AG09319 (cell line): ENCODE measurements at regions not wholly inside any gene's neighbourhood (a gene's known extent, or its start where the extent isn't known, plus 50 kb on each side); places are given as distances from the start of the nearest gene placed in this dataset.
"Not testable (repeated sequence)": the region's sequence is repeated elsewhere in the genome, so short reads cannot be mapped to it uniquely, and the experiment has no call there.

Experiments
- DNase-seq: peaks from one replicate; pipeline ENCODE4 v3.0.0-alpha.2; 2010; ENCODE audit warnings: low read depth; ENCODE audit errors: extremely low read depth
- TF ChIP-seq, protein P1 (sequence below): IDR thresholded peaks from 2 replicates; pipeline ENCODE4 v1.5.1; 2011; ENCODE audit warnings: low read depth, mild to moderate bottlenecking, inconsistent platforms, low read length, moderate library complexity

DNA sequence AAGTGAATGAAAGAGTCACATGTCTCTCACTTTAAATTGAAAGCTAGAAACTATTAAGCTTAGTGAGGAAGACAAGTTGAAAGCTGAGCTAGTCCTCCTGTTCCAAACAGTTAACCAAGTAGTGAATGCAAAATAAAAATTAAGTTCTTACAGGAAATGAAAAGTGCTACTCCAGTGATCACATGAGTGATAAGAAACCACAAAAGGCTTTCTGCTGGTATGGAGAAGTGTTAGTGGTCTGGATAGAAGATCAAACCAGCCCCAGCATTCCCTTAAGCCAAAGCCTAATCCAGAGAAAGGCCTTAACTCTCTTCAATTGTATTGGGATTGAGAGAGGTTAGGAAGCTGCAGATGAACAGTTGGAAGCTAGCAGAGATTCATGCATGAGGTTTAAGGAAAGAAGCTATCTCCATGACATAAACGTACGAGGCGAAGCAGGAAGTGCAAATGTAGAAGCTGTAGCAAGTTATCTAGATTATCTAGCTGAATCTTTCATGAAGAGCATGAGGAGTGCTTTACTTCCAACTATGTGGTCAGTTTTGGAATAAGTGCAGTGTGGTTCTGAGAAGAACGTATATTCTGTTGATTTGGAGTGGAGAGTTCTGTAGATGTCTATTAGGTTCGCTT lies 261.6 kb downstream of the MDFIC start:
- TF ChIP-seq, protein P1, sequence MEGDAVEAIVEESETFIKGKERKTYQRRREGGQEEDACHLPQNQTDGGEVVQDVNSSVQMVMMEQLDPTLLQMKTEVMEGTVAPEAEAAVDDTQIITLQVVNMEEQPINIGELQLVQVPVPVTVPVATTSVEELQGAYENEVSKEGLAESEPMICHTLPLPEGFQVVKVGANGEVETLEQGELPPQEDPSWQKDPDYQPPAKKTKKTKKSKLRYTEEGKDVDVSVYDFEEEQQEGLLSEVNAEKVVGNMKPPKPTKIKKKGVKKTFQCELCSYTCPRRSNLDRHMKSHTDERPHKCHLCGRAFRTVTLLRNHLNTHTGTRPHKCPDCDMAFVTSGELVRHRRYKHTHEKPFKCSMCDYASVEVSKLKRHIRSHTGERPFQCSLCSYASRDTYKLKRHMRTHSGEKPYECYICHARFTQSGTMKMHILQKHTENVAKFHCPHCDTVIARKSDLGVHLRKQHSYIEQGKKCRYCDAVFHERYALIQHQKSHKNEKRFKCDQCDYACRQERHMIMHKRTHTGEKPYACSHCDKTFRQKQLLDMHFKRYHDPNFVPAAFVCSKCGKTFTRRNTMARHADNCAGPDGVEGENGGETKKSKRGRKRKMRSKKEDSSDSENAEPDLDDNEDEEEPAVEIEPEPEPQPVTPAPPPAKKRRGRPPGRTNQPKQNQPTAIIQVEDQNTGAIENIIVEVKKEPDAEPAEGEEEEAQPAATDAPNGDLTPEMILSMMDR, result no peak
- no peak for DNase-seq

DNA sequence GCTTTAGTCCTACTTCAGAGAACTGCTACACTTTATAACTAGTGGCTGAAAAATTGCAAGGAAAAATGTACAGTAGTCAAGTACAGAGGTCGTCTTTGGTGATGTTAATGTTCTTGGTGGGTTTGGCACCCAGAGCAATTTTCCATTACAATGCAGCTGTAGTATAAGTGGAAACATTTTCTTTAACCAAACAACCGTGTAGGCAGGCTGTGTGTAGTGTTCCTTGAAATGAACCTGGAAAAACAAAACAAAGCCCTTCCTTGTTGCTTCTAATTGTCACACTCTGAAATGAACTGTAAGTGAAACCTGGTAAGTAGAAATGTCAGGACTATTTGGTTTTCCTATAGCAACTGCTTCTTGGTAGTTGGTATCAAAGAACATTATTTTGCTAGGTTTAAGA lies 256.9 kb downstream of the MDFIC start:
- no peak for DNase-seq
- TF ChIP-seq, protein P1, result no peak

DNA sequence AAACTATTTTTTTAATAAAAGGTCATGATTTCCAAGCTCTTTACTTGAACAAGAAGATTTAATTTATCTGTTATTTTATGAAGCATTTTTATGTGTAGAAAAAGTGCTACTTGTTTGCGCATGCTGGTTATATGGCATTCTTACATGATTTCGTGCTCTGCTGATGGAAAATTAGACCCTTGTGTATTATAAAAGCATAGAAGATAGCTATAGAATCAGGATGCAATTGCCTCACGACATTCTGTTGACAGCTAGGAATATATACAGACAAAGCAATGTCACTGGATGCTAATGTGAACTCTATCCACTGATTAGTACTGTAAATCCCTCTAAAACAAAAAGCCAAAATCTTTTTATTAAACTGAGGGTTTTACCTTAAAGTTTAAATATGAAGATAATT lies 255.9 kb downstream of the MDFIC start:
- DNase-seq, result no peak
- TF ChIP-seq, protein P1, result no peak

DNA sequence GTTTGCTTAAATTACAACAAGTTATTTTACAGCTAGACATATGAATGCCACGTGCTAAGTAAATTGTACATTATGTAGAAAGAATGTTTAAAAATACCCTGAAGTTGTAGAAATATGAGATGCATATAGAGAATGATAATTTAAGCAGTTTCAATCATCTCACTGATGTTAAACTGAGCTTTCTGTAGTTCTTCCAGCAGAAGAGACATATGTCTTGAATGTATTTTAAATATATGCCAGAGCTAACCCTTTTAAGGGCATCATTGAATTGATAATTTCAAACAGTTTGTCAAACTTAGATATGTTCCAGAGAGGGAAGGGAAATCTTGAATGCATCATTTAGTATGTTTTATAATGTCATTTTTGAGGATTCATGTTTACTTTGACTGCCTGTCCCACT lies 255.2 kb downstream of the MDFIC start:
- DNase-seq, result no peak
- TF ChIP-seq, protein P1, result no peak

DNA sequence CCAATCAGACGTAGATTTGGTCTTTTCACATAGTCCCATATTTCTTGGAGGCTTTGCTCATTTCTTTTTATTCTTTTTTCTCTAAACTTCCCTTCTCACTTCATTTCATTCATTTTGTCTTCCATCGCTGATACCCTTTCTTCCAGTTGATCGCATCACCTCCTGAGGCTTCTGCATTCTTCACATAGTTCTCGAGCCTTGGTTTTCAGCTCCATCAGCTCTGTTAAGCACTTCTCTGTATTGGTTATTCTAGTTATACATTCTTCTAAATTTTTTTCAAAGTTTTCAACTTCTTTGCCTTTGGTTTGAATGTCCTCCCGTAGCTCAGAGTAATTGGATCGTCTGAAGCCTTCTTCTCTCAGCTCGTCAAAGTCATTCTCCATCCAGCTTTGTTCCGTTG lies 250.5 kb downstream of the MDFIC start:
- not testable (repeated sequence) for DNase-seq

DNA sequence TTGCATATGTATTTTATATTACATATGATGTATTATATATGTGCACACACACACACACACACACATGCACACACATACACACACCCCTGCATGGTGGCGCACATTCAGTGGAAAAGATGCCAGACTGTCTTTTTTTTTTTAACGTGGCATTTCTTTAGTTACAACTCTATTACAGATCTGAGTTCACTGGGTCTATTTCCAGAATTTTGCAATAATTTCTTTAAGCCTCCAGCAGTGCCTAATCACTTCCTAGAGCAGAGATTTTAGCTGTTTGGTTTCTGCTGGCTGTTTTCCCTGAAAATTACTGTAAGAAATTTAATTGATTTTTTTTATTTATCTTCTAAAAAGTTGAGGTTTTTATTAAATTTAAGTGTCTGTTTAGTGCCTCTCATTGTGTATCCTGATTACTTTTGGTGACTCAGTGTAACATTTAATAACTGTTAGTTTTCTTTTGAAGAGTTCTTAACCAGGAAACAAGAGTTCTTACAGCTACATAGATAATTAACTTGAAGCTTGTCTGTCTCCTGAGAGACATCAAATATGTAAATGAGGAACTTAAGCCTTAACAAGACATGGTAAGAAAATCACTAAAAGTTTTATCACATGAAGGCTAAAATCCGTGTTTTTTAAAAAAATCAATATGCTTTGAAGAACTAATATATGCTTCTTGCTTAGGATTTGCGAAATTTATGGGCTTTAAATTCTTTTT lies 232.0 kb downstream of the MDFIC start:
- TF ChIP-seq, protein P1, result no peak
- no peak for DNase-seq

DNA sequence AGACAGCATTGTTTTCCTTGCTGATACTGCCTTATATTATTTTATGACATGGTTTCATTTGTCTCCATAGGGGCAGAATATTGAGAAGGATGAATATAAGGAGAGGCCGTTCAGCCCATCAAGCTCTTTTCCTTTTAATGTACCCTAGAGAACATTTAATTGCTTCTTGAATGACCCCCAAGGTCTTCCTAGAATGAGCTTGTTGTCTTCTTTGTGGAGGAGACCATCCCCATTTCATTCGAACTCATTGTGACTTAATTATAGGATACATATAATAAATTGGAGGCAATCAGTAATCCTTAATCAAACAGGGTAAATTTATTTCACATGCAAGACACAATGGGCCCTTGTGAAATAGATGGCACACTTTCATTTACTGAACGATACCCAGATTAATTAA lies 231.3 kb downstream of the MDFIC start:
- DNase-seq, result no peak
- TF ChIP-seq, protein P1, result no peak

DNA sequence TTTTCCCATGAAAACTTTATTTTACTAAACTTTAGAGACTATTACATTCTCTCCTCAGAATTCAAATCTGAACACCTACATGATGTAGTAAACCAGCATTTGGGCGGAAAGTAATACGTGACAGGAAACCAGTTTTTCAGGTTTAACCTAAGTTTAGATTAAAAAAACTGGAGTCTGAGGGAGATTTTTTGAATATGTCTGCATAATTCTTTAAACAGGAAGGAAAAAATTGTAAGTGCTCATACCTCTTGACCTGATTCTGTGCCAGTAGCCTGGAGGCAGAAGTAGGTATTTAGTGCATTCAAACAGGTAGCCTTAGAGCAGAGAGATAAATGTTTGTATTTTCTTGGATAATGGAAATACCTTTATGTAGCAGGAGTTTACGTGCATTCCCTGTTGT lies 224.3 kb downstream of the MDFIC start:
- DNase-seq, result no peak
- TF ChIP-seq, protein P1, result no peak
